IMR-90 (cell line): ENCODE measurements at regions not wholly inside any gene's neighbourhood (a gene's known extent, or its start where the extent isn't known, plus 50 kb on each side); places are given as distances from the start of the nearest gene placed in this dataset.

Source experiments
- ATAC-seq: fragments of 200-7000 bp; cut with Tn5 transposase; 2 replicates; pipeline ENCODE4 v1.9.1; 2020; ENCODE audit warnings: low read depth, mild to moderate bottlenecking, moderate library complexity
- BruUV-seq: library from RNA; stranded (reverse); fragments of 400-500 nt; replicated peaks from 2 replicates; lab custom pipeline; 2021; lab: Mats Ljungman, UMichigan
- CTCF ChIA-PET: fragments of 300-600 bp; formaldehyde crosslinking; extraction: SDS; loops from one replicate; lab custom pipeline; 2021; ENCODE audit warnings: antibody characterized with exemption; lab: Yijun Ruan, JAX
- POLR2A ChIA-PET: fragments of 300-600 bp; sonication (Branson Sonifier 250); formaldehyde crosslinking; loops from one replicate; lab custom pipeline; 2022; ENCODE audit warnings: antibody characterized with exemption; ENCODE audit not compliant: unreplicated experiment; lab: Charles Lee
- DNase-seq: peaks from one replicate; pipeline ENCODE4 v3.0.0; 2013
- H2AFZ ChIP-seq: replicated peaks from 2 replicates; pipeline ENCODE3; 2013; ENCODE audit warnings: low read length, mild to moderate bottlenecking; ENCODE audit not compliant: poor library complexity
- H2AK5ac ChIP-seq: 2 replicates; pipeline ENCODE4 v1.6.1; 2013; ENCODE audit warnings: low read depth, low read length, inconsistent platforms
- H2AK9ac ChIP-seq: replicated peaks from 2 replicates; pipeline ENCODE3; 2013; ENCODE audit warnings: mild to moderate bottlenecking, low read depth, low read length, moderate library complexity; ENCODE audit not compliant: poor library complexity
- H2BK120ac ChIP-seq: 2 replicates; pipeline ENCODE4 v1.6.1; 2013; ENCODE audit warnings: low read depth, low read length, inconsistent platforms
- H2BK15ac ChIP-seq: 3 replicates; pipeline ENCODE4 v1.6.1; 2013; ENCODE audit warnings: low read depth, low read length, inconsistent platforms
- H2BK20ac ChIP-seq: 2 replicates; pipeline ENCODE4 v1.6.1; 2013; ENCODE audit warnings: low read depth, mild to moderate bottlenecking, inconsistent platforms, low read length, moderate library complexity
- H2BK5ac ChIP-seq: 2 replicates; pipeline ENCODE4 v1.6.1; 2013; ENCODE audit warnings: mild to moderate bottlenecking, low read depth, low read length, inconsistent platforms; ENCODE audit not compliant: poor library complexity, severe bottlenecking
- H3K14ac ChIP-seq: replicated peaks from 2 replicates; pipeline ENCODE4 v1.6.1; 2013; ENCODE audit warnings: low read depth, low read length, inconsistent platforms
- H3K18ac ChIP-seq: 2 replicates; pipeline ENCODE4 v1.6.1; 2013; ENCODE audit warnings: low read depth, low read length, control low read depth
- H3K23ac ChIP-seq: 2 replicates; pipeline ENCODE4 v1.6.1; 2013; ENCODE audit warnings: low read depth, low read length, inconsistent platforms
- H3K27ac ChIP-seq: 2 replicates; pipeline ENCODE4 v1.5.1; 2013; ENCODE audit warnings: mild to moderate bottlenecking, control low read depth, low read length; ENCODE audit not compliant: insufficient read depth
- H3K27me3 ChIP-seq: 2 replicates; pipeline ENCODE4 v1.6.1; 2013; ENCODE audit warnings: low read length; ENCODE audit not compliant: control insufficient read depth, insufficient read depth
- H3K36me3 ChIP-seq: 2 replicates; pipeline ENCODE4 v1.6.1; 2013; ENCODE audit warnings: low read length, mixed read lengths; ENCODE audit not compliant: control insufficient read depth, insufficient read depth
- H3K4ac ChIP-seq: 2 replicates; pipeline ENCODE4 v1.6.1; 2013; ENCODE audit warnings: low read depth, low read length, inconsistent platforms
- H3K4me1 ChIP-seq: 2 replicates; pipeline ENCODE4 v1.6.1; 2013; ENCODE audit warnings: low read length, mixed read lengths; ENCODE audit not compliant: control insufficient read depth, insufficient read depth
- H3K4me2 ChIP-seq: 2 replicates; pipeline ENCODE4 v1.6.1; 2013; ENCODE audit warnings: low read depth, mild to moderate bottlenecking, control low read depth, low read length, moderate library complexity
- H3K4me3 ChIP-seq: 2 replicates; pipeline ENCODE4 v1.5.1; 2013; ENCODE audit warnings: low read depth, mild to moderate bottlenecking, control low read depth, low read length, moderate library complexity; ENCODE audit not compliant: insufficient read depth
- H3K56ac ChIP-seq: 2 replicates; pipeline ENCODE4 v1.6.1; 2013; ENCODE audit warnings: low read length, inconsistent platforms; ENCODE audit not compliant: insufficient read depth; ENCODE audit errors: extremely low read depth
- H3K79me1 ChIP-seq, 2 experiments: 2 replicates each; pipeline ENCODE4 v1.6.1; 2013; ENCODE audit warnings: low read length in 2 of 2, inconsistent platforms in 1 of 2, low read depth in 1 of 2
- H3K9ac ChIP-seq: 2 replicates; pipeline ENCODE4 v1.6.1; 2013; ENCODE audit warnings: low read depth, low read length, control low read depth
- H3K9me1 ChIP-seq: 2 replicates; pipeline ENCODE4 v1.6.1; 2013; ENCODE audit warnings: low read length, inconsistent platforms; ENCODE audit not compliant: insufficient read depth
- H3K9me3 ChIP-seq: 2 replicates; pipeline ENCODE4 v1.6.1; 2013; ENCODE audit warnings: low read length; ENCODE audit not compliant: control insufficient read depth, insufficient read depth
- H4K20me1 ChIP-seq: 2 replicates; pipeline ENCODE4 v1.6.1; 2013; ENCODE audit warnings: low read length, inconsistent platforms; ENCODE audit not compliant: insufficient read depth
- H4K5ac ChIP-seq: 2 replicates; pipeline ENCODE4 v1.6.1; 2013; ENCODE audit warnings: mild to moderate bottlenecking, low read depth, low read length, control low read depth
- H4K8ac ChIP-seq, 2 experiments: 2 replicates each; pipeline ENCODE4 v1.6.1; 2013; ENCODE audit warnings: low read depth in 2 of 2, low read length in 2 of 2, control low read depth in 1 of 2, inconsistent platforms in 1 of 2
- H4K91ac ChIP-seq: 2 replicates; pipeline ENCODE4 v1.6.1; 2013; ENCODE audit warnings: low read depth, low read length, inconsistent platforms; ENCODE audit not compliant: insufficient read depth
- NFE2L2 ChIP-seq: fragments of 150-350 bp; IDR thresholded peaks from 2 replicates; pipeline ENCODE4 v1.6.1; 2016; ENCODE audit warnings: low read depth, mild to moderate bottlenecking, low read length
- USF2 ChIP-seq: fragments of 150-350 bp; IDR thresholded peaks from 2 replicates; pipeline ENCODE4 v1.6.1; 2017; ENCODE audit warnings: mild to moderate bottlenecking, antibody characterized with exemption, low read length, low read depth
- WGBS, 2 experiments: methylation state at CpG; one replicate each; pipeline versions ENCODE4 v1.1.5 to v1.1.7; 2013; ENCODE audit warnings: missing lambda C conversion rate in 2 of 2; ENCODE audit not compliant: insufficient read length in 1 of 2; ENCODE audit errors: extremely low coverage in 2 of 2; 5-methylcytosine and 5-hydroxymethylcytosine counted together
- dilution Hi-C: fragments of 300-500 bp; cut with HindIII; formaldehyde crosslinking; loops from one replicate; pipeline ENCODE4 v1.14.3; 2018; ENCODE audit warnings: low sequenced_read_pairs; ENCODE audit not compliant: unreplicated experiment
- in situ Hi-C: fragments of 300-500 bp; cut with MboI; formaldehyde crosslinking; loops from 3 replicates; pipeline ENCODE4 v1.14.3; 2019; ENCODE audit warnings: low sequenced_read_pairs, inconsistent platforms, mixed read lengths
- intact Hi-C: fragments of 100-400 bp; cut with micrococcal nuclease; formaldehyde crosslinking; loops from 2 replicates; pipeline ENCODE4 v1.10.0; 2022

- TF ChIP-seq NFE2L2, result no peak
These were observed 675.1 kb upstream of the SALL3 start (continued) for GRCh38 chr18:78304192-78305164.

- DNase-seq (no peak), ATAC-seq (no peak)
- H3K27me3 ChIP-seq, result no peaks in the 10 kb centered on the region
- no peak overlapping the region for H2AFZ ChIP-seq
- H2AK5ac ChIP-seq, result no peak overlapping the region
- CTCF ChIA-PET, result interaction anchor here (0.7 kb wide), 1 partner anchor 1470 kb away, joined by 4 read pairs; no protein-coding TSS in a partner anchor
- no peak overlapping the region for H2BK5ac ChIP-seq
- H4K20me1 ChIP-seq, result no peaks in the 10 kb centered on the region
- no peak overlapping the region for H3K9ac ChIP-seq
- no peaks in the 10 kb centered on the region for H3K9me1 ChIP-seq
- H3K27ac ChIP-seq, result no peak overlapping the region
- peaks cover 41% of the 10 kb centered on the region for H3K9me3 ChIP-seq
- no peaks in the 10 kb centered on the region for H3K36me3 ChIP-seq
- no peaks in the 10 kb centered on the region for H3K4me1 ChIP-seq
- H2BK15ac ChIP-seq, result no peak overlapping the region
- H3K79me1 ChIP-seq, result no peaks in the 10 kb centered on the region
- no peak overlapping the region for H2BK120ac ChIP-seq
- no TSS peak for BruUV-seq
- H3K4me3 ChIP-seq, result no peak overlapping the region
- H2AK9ac ChIP-seq, result no peak overlapping the region
- no peak overlapping the region for H4K91ac ChIP-seq
- H4K8ac ChIP-seq, result no peak overlapping the region
- no peak overlapping the region for H3K4ac ChIP-seq
- no peak overlapping the region for H3K23ac ChIP-seq
- H2BK20ac ChIP-seq, result no peak overlapping the region
- TF ChIP-seq USF2, result no peak
- intact Hi-C loops, result no loop called here
- no peak overlapping the region for H3K4me2 ChIP-seq
- H4K5ac ChIP-seq, result no peak overlapping the region
- no peak overlapping the region for H3K18ac ChIP-seq
- in situ Hi-C loops, result no loop called here
- no CpG with 5 or more reads among the region's 6 CpGs for WGBS, 2 experiments
- POLR2A ChIA-PET, result no interaction called here
- H3K14ac ChIP-seq, result no peak overlapping the region
- dilution Hi-C loops, result no loop called here
- no peak overlapping the region for H3K56ac ChIP-seq
These were observed 673.8 kb upstream of the SALL3 start for GRCh38 chr18:78305789-78306188.
